ENCODE measurements at regions not wholly inside any gene's neighbourhood (a gene's known extent, or its start where the extent isn't known, plus 50 kb on each side); places are given as distances from the start of the nearest gene placed in this dataset.

GRCh38 chr14:43247877-43248276 lies 1259.2 kb downstream of the FSCB start:
- no peak for TF ChIP-seq CTCF (IDR thresholded peaks at IDR 0.05; ENCODE audit: insufficient read depth, low read depth, low read length)
- DNase-seq (ENCODE audit: low read depth): no peak
- H3K4me3 ChIP-seq (ENCODE audit: low read depth, low read length): no peak overlapping the region

- no peak overlapping the region for H3K4me3 ChIP-seq (ENCODE audit: low read depth, low read length)
- DNase-seq (ENCODE audit: low read depth): no peak
- no peak for TF ChIP-seq CTCF (IDR thresholded peaks at IDR 0.05; ENCODE audit: insufficient read depth, low read depth, low read length)
Measured at GRCh38 chr14:43244142-43244625, 1262.9 kb downstream of the FSCB start.

GRCh38 chr14:43243168-43243567 lies 1263.9 kb downstream of the FSCB start:
- no peak for TF ChIP-seq CTCF (IDR thresholded peaks at IDR 0.05; ENCODE audit: insufficient read depth, low read depth, low read length)
- H3K4me3 ChIP-seq (ENCODE audit: low read depth, low read length): no peak overlapping the region
- no peak for DNase-seq (ENCODE audit: low read depth)

GRCh38 chr14:43232261-43232660 lies 1274.8 kb downstream of the FSCB start:
- no peak for DNase-seq (ENCODE audit: low read depth)
- no peak overlapping the region for H3K4me3 ChIP-seq (ENCODE audit: low read depth, low read length)
- no peak for TF ChIP-seq CTCF (IDR thresholded peaks at IDR 0.05; ENCODE audit: insufficient read depth, low read depth, low read length)

GRCh38 chr14:43215524-43215923 lies 1291.6 kb downstream of the FSCB start:
- TF ChIP-seq CTCF (IDR thresholded peaks at IDR 0.05; ENCODE audit: insufficient read depth, low read depth, low read length): no peak
- no peak overlapping the region for H3K4me3 ChIP-seq (ENCODE audit: low read depth, low read length)
- no peak for DNase-seq (ENCODE audit: low read depth)

GRCh38 chr14:43207189-43207588 lies 1299.9 kb downstream of the FSCB start:
- no peak for TF ChIP-seq CTCF (IDR thresholded peaks at IDR 0.05; ENCODE audit: insufficient read depth, low read depth, low read length)
- no peak for DNase-seq (ENCODE audit: low read depth)

GRCh38 chr14:43204816-43205215 lies 1302.3 kb downstream of the FSCB start:
- peak; percentile 3 for DNase-seq (ENCODE audit: low read depth)
- no peak for TF ChIP-seq CTCF (IDR thresholded peaks at IDR 0.05; ENCODE audit: insufficient read depth, low read depth, low read length)
- H3K4me3 ChIP-seq (ENCODE audit: low read depth, low read length): no peak overlapping the region

More at GRCh38 chr14:43207189-43207588, 1299.9 kb downstream of the FSCB start:
- no peak overlapping the region for H3K4me3 ChIP-seq (ENCODE audit: low read depth, low read length)

Data from fibroblast of villous mesenchyme (primary cell).